OCI-LY3 (cell line): ENCODE measurements at regions not wholly inside any gene's neighbourhood (a gene's known extent, or its start where the extent isn't known, plus 50 kb on each side); places are given as distances from the start of the nearest gene placed in this dataset.

ENCODE experiments used
- CTCF ChIP-seq: fragments of 200-600, 300-600 bp; sonication (generic); IDR thresholded peaks from 2 replicates; pipeline ENCODE4 v1.5.1; 2014; ENCODE audit warnings: antibody characterized with exemption, low read length, low read depth
- EZH2phosphoT487 ChIP-seq: fragments of 200-600 bp; shearing (Covaris generic); IDR thresholded peaks from 2 replicates; pipeline ENCODE4 v1.6.1; 2018; ENCODE audit warnings: antibody characterized with exemption, mixed run types, low read depth

- TF ChIP-seq CTCF = no peak
- TF ChIP-seq EZH2phosphoT487 = no peak
Measured at GRCh38 chr4:171169396-171169795, 643.8 kb upstream of the GALNTL6 start.
